H9 (cell line): ENCODE measurements at regions not wholly inside any gene's neighbourhood (a gene's known extent, or its start where the extent isn't known, plus 50 kb on each side); places are given as distances from the start of the nearest gene placed in this dataset.

ENCODE experiments used
- DNase-seq: peaks from one replicate; pipeline ENCODE4 v3.0.0-alpha.2; 2017
- H2AFZ ChIP-seq: one replicate; pipeline ENCODE4 v1.6.1; 2013; ENCODE audit warnings: mild to moderate bottlenecking, low read length, control low read depth, moderate library complexity
- H2AK5ac ChIP-seq: 2 replicates; pipeline ENCODE4 v1.6.1; 2013; ENCODE audit warnings: low read length, control low read depth, mixed read lengths; ENCODE audit not compliant: insufficient read length
- H2BK120ac ChIP-seq: one replicate; pipeline ENCODE4 v1.6.1; 2013; ENCODE audit warnings: low read depth, mild to moderate bottlenecking, low read length, control low read depth, inconsistent platforms; ENCODE audit not compliant: poor library complexity, severe bottlenecking
- H2BK12ac ChIP-seq: 2 replicates; pipeline ENCODE4 v1.6.1; 2013; ENCODE audit warnings: low read length, control low read depth, mixed read lengths, low read depth; ENCODE audit not compliant: insufficient read length
- H2BK15ac ChIP-seq: 2 replicates; pipeline ENCODE4 v1.6.1; 2013; ENCODE audit warnings: low read depth, low read length, control low read depth
- H2BK20ac ChIP-seq: one replicate; pipeline ENCODE4 v1.6.1; 2013; ENCODE audit warnings: low read depth, mild to moderate bottlenecking, low read length, control low read depth, inconsistent platforms; ENCODE audit not compliant: poor library complexity, severe bottlenecking
- H2BK5ac ChIP-seq: 2 replicates; pipeline ENCODE4 v1.6.1; 2013; ENCODE audit warnings: low read length, control low read depth, mixed read lengths; ENCODE audit not compliant: insufficient read length
- H3K14ac ChIP-seq: 2 replicates; pipeline ENCODE4 v1.6.1; 2013; ENCODE audit warnings: low read length, control low read depth; ENCODE audit not compliant: insufficient read depth
- H3K18ac ChIP-seq: 2 replicates; pipeline ENCODE4 v1.6.1; 2013; ENCODE audit warnings: low read depth, mild to moderate bottlenecking, mixed read lengths, low read length, control low read depth; ENCODE audit not compliant: insufficient read length
- H3K23ac ChIP-seq: 2 replicates; pipeline ENCODE4 v1.6.1; 2013; ENCODE audit warnings: low read length, control low read depth, mixed read lengths, low read depth; ENCODE audit not compliant: insufficient read length
- H3K23me2 ChIP-seq: 2 replicates; pipeline ENCODE4 v1.6.1; 2013; ENCODE audit warnings: low read depth, mild to moderate bottlenecking, mixed read lengths, low read length, control low read depth; ENCODE audit not compliant: insufficient read length, poor library complexity, severe bottlenecking
- H3K27ac ChIP-seq: 2 replicates; pipeline ENCODE4 v1.5.1; 2013; ENCODE audit warnings: low read length, control low read depth, mixed read lengths, low read depth; ENCODE audit not compliant: insufficient read length
- H3K27me3 ChIP-seq: 2 replicates; pipeline ENCODE4 v1.6.1; 2013; ENCODE audit warnings: low read length, control low read depth, inconsistent platforms; ENCODE audit not compliant: insufficient read depth
- H3K4ac ChIP-seq: 2 replicates; pipeline ENCODE4 v1.6.1; 2013; ENCODE audit warnings: low read depth, mild to moderate bottlenecking, control low read depth, inconsistent platforms, low read length, moderate library complexity
- H3K4me1 ChIP-seq: 2 replicates; pipeline ENCODE4 v1.6.1; 2013; ENCODE audit warnings: low read length, control low read depth, inconsistent platforms; ENCODE audit not compliant: insufficient read depth
- H3K4me2 ChIP-seq: 2 replicates; pipeline ENCODE4 v1.6.1; 2013; ENCODE audit warnings: low read length, control low read depth, mixed read lengths; ENCODE audit not compliant: insufficient read length, insufficient read depth
- H3K56ac ChIP-seq: 2 replicates; pipeline ENCODE4 v1.6.1; 2013; ENCODE audit warnings: low read depth, mild to moderate bottlenecking, mixed read lengths, low read length, control low read depth; ENCODE audit not compliant: insufficient read length
- H3K79me1 ChIP-seq: 2 replicates; pipeline ENCODE4 v1.6.1; 2013; ENCODE audit warnings: low read depth, mild to moderate bottlenecking, moderate library complexity, low read length, control low read depth, inconsistent platforms; ENCODE audit not compliant: insufficient read depth, poor library complexity, severe bottlenecking
- H3K79me2 ChIP-seq: 2 replicates; pipeline ENCODE4 v1.6.1; 2013; ENCODE audit warnings: low read length, control low read depth, inconsistent platforms; ENCODE audit not compliant: insufficient read depth
- H3K9ac ChIP-seq: 2 replicates; pipeline ENCODE4 v1.6.1; 2013; ENCODE audit warnings: low read length, control low read depth, mixed read lengths; ENCODE audit not compliant: insufficient read length; ENCODE audit errors: extremely low read depth
- H3K9me3 ChIP-seq: one replicate; pipeline ENCODE4 v1.6.1; 2013; ENCODE audit warnings: low read depth, low read length, inconsistent platforms; ENCODE audit not compliant: control insufficient read depth
- H3T11ph ChIP-seq: one replicate; pipeline ENCODE4 v1.6.1; 2013; ENCODE audit warnings: mild to moderate bottlenecking, low read length, control low read depth, inconsistent platforms
- H4K20me1 ChIP-seq: one replicate; pipeline ENCODE4 v1.6.1; 2013; ENCODE audit not compliant: control insufficient read depth, insufficient read length, insufficient read depth
- H4K5ac ChIP-seq: 2 replicates; pipeline ENCODE4 v1.6.1; 2013; ENCODE audit warnings: low read depth, mild to moderate bottlenecking, mixed read lengths, low read length, control low read depth; ENCODE audit not compliant: insufficient read length
- H4K8ac ChIP-seq: replicated peaks from 2 replicates; pipeline ENCODE4 v1.6.1; 2013; ENCODE audit warnings: low read length, control low read depth, mixed read lengths, low read depth; ENCODE audit not compliant: insufficient read length
- H4K91ac ChIP-seq: 2 replicates; pipeline ENCODE4 v1.6.1; 2013; ENCODE audit warnings: low read depth, mild to moderate bottlenecking, moderate library complexity, mixed read lengths, low read length, control low read depth; ENCODE audit not compliant: insufficient read length
- H3K27ac Mint-ChIP-seq, 3 experiments: 2 replicates in 2 of 3; 3 replicates in 1 of 3; pipeline ENCODE4 v1.8.0; 2020 to 2021; ENCODE audit warnings: mixed read lengths in 3 of 3, mild to moderate bottlenecking in 1 of 3, moderate library complexity in 1 of 3
- H3K27me3 Mint-ChIP-seq: 2 replicates; pipeline ENCODE4 v1.8.0; 2021; ENCODE audit warnings: low read depth, mild to moderate bottlenecking, moderate library complexity, mixed read lengths
- H3K36me3 Mint-ChIP-seq, 3 experiments: 2 replicates in 2 of 3; 3 replicates in 1 of 3; pipeline ENCODE4 v1.8.0; 2020 to 2021; ENCODE audit warnings: low read depth in 3 of 3, mixed read lengths in 3 of 3; ENCODE audit not compliant: insufficient read depth in 1 of 3
- H3K4me1 Mint-ChIP-seq, 2 experiments: 2 replicates each; pipeline ENCODE4 v1.8.0; 2020; ENCODE audit warnings: mixed read lengths in 2 of 2
- H3K4me3 Mint-ChIP-seq, 2 experiments: 2 replicates in 1 of 2; 3 replicates in 1 of 2; pipeline ENCODE4 v1.8.0; 2020 to 2021; ENCODE audit warnings: mild to moderate bottlenecking in 2 of 2, mixed read lengths in 2 of 2, moderate library complexity in 1 of 2
- H3K9me3 Mint-ChIP-seq, 2 experiments: 2 replicates in 1 of 2; 3 replicates in 1 of 2; pipeline ENCODE4 v1.8.0; 2020; ENCODE audit warnings: mild to moderate bottlenecking in 2 of 2, mixed read lengths in 2 of 2, moderate library complexity in 1 of 2
- CTCF ChIP-seq: fragments of 200-600 bp; sonication (generic); conservative IDR thresholded peaks from 3 replicates; pipeline ENCODE4 v1.8.0; 2021; ENCODE audit warnings: antibody characterized with exemption, mild to moderate bottlenecking
- WGBS: extraction: QIAGEN DNeasy Blood & Tissue Kit; methylation state at CpG from one replicate; pipeline ENCODE4 v1.1.7; 2013; ENCODE audit warnings: missing lambda C conversion rate, low lambda C conversion rate, mixed read lengths; ENCODE audit not compliant: insufficient read length; ENCODE audit errors: extremely low coverage; 5-methylcytosine and 5-hydroxymethylcytosine counted together

GRCh38 chr2:122741403-122741802, 986.0 kb downstream of the TSN start:
- Histone ChIP-seq H2AFZ (no peak overlapping the region), H3K9me3 (no peaks in the 10 kb centered on the region), H3K27me3 (no peaks in the 10 kb centered on the region), H3K4me2 (no peak overlapping the region), H3K27ac (no peak overlapping the region), H4K5ac (no peak overlapping the region), H2AK5ac (no peak overlapping the region), H4K20me1 (no peaks in the 10 kb centered on the region), H3K23ac (no peak overlapping the region), H3K23me2 (no peaks in the 10 kb centered on the region), H3K14ac (no peak overlapping the region), H2BK12ac (no peak overlapping the region), H4K91ac (no peak overlapping the region), H3K4ac (no peak overlapping the region), H2BK120ac (no peak overlapping the region), H3K4me1 (no peaks in the 10 kb centered on the region; the same call in 1 of the 2 replicates), H3K79me2 (no peaks in the 10 kb centered on the region), H4K8ac (no peak overlapping the region), H3K9ac (no peak overlapping the region), H3K79me1 (no peaks in the 10 kb centered on the region), H3T11ph (no peak overlapping the region), H2BK20ac (no peak overlapping the region), H2BK5ac (no peak overlapping the region), H3K18ac (no peak overlapping the region), H3K56ac (no peak overlapping the region), H2BK15ac (no peak overlapping the region)
- no peak for DNase-seq
- H3K36me3 Mint-ChIP-seq = peaks cover 2 to 14% (median 4%) of the 10 kb centered on the region in 3 experiments; a peak in 5 of 7 replicates
- H3K27ac Mint-ChIP-seq = no peak overlapping the region
- WGBS = no CpG with 5 or more reads among the region's 1 CpG
- H3K9me3 Mint-ChIP-seq = peaks cover 0 to 5% of the 10 kb centered on the region in 2 experiments; a peak in 3 of 5 replicates
- no peaks in the 10 kb centered on the region for H3K27me3 Mint-ChIP-seq
- H3K4me3 Mint-ChIP-seq = no peak overlapping the region
- TF ChIP-seq CTCF = no peak
- peaks cover 10 to 36% of the 10 kb centered on the region in 2 experiments; a peak in 3 of 4 replicates for H3K4me1 Mint-ChIP-seq
